Prostate gland (tissue), 2 donors: ENCODE measurements at regions not wholly inside any gene's neighbourhood (a gene's known extent, or its start where the extent isn't known, plus 50 kb on each side); places are given as distances from the start of the nearest gene placed in this dataset.

Experiments used
- DNase-seq: peaks from one replicate; pipeline ENCODE4 v3.0.0-alpha.2; 2019; ENCODE audit warnings: low spot score
- H3K27ac ChIP-seq, 2 donors: fragments of 200-600 bp; sonication (generic); 2 replicates each; pipeline ENCODE4 v1.5.1; 2017 to 2019
- H3K27me3 ChIP-seq: fragments of 200-600 bp; sonication (generic); replicated peaks from 2 replicates; pipeline ENCODE4 v1.5.1; 2019; ENCODE audit not compliant: insufficient read depth
- H3K36me3 ChIP-seq, 2 donors: fragments of 200-600 bp; sonication (generic); 1 replicate in 1 of 2; 2 replicates in 1 of 2; pipeline versions ENCODE4 v1.5.1 to v1.8.1; 2017 to 2019
- H3K4me1 ChIP-seq: fragments of 200-600 bp; sonication (generic); replicated peaks from 2 replicates; pipeline ENCODE4 v1.5.1; 2019
- H3K4me3 ChIP-seq, 2 donors: fragments of 200-600 bp; sonication (generic); 2 replicates each; pipeline ENCODE4 v1.5.1; 2017 to 2019
- H3K9me3 ChIP-seq: fragments of 200-600 bp; sonication (generic); 2 replicates; pipeline ENCODE4 v1.5.1; 2017
- CTCF ChIP-seq, 4 experiments: fragments of 200-600 bp in 2 of 4; fragments of 450-650 bp in 2 of 4; sonication (generic) in 2 of 4; IDR thresholded peaks; 1 replicate in 3 of 4; 2 replicates in 1 of 4; pipeline ENCODE4 v1.5.1; 2016 to 2019; ENCODE audit warnings: antibody characterized with exemption in 4 of 4, mild to moderate bottlenecking in 2 of 4, moderate library complexity in 2 of 4
- POLR2A ChIP-seq: fragments of 450-650 bp; IDR thresholded peaks from one replicate; pipeline ENCODE4 v1.6.1; 2016; ENCODE audit warnings: antibody characterized with exemption, mild to moderate bottlenecking
- POLR2AphosphoS5 ChIP-seq: sonication (generic); formaldehyde crosslinking; IDR thresholded peaks from one replicate; pipeline ENCODE4 v1.6.1; 2017; ENCODE audit warnings: antibody characterized with exemption
- WGBS: methylation state at CpG from one replicate; pipeline ENCODE4 v1.1.5; 2018; 5-methylcytosine and 5-hydroxymethylcytosine counted together
- intact Hi-C: fragments of 100-400 bp; cut with DNase I; formaldehyde crosslinking; loops from one replicate; pipeline ENCODE4 v1.14.2; 2022

- TF ChIP-seq POLR2AphosphoS5 = no peak
- TF ChIP-seq CTCF (IDR thresholded peaks at IDR 0.05) = no peak
- no peak for TF ChIP-seq POLR2A
- intact Hi-C loops = no loop called here
- Histone ChIP-seq H3K36me3 (no peaks in the 10 kb centered on the region), H3K4me3 (no peak overlapping the region), H3K4me1 (no peaks in the 10 kb centered on the region), H3K27ac (no peak overlapping the region), H3K9me3 (no peaks in the 10 kb centered on the region), H3K27me3 (no peaks in the 10 kb centered on the region)
- 62% methylated on average over 2 of the region's 2 CpGs for WGBS
- no peak for DNase-seq
Observed at GRCh38 chr11:88015170-88015569, 160.1 kb downstream of the RAB38 start.

- no peak for TF ChIP-seq POLR2A
- TF ChIP-seq POLR2AphosphoS5 = no peak
- TF ChIP-seq CTCF (IDR thresholded peaks at IDR 0.05) = no peak
- WGBS = 51% methylated on average over 3 of the region's 3 CpGs
- Histone ChIP-seq H3K4me3 (no peak overlapping the region), H3K27me3 (no peaks in the 10 kb centered on the region), H3K27ac (no peak overlapping the region), H3K36me3 (no peaks in the 10 kb centered on the region), H3K9me3 (no peaks in the 10 kb centered on the region), H3K4me1 (no peaks in the 10 kb centered on the region)
- no peak for DNase-seq
- intact Hi-C loops = no loop called here
Observed at GRCh38 chr11:88013508-88014065, 161.7 kb downstream of the RAB38 start.

GRCh38 chr11:88012456-88012855 lies 162.8 kb downstream of the RAB38 start:
- Histone ChIP-seq H3K4me3 (no peak overlapping the region), H3K27ac (no peak overlapping the region), H3K27me3 (no peaks in the 10 kb centered on the region), H3K4me1 (no peaks in the 10 kb centered on the region), H3K9me3 (no peaks in the 10 kb centered on the region), H3K36me3 (no peaks in the 10 kb centered on the region)
- WGBS = 81% methylated on average over 1 of the region's 1 CpG
- intact Hi-C loops = no loop called here
- no peak for TF ChIP-seq POLR2A
- TF ChIP-seq POLR2AphosphoS5 = no peak
- no peak for TF ChIP-seq CTCF (IDR thresholded peaks at IDR 0.05)
- DNase-seq = no peak

GRCh38 chr11:87976009-87976408 lies 199.2 kb downstream of the RAB38 start:
- no peak for DNase-seq
- Histone ChIP-seq H3K36me3 (no peaks in the 10 kb centered on the region), H3K27me3 (no peaks in the 10 kb centered on the region), H3K4me3 (no peak overlapping the region), H3K4me1 (no peaks in the 10 kb centered on the region), H3K27ac (no peak overlapping the region), H3K9me3 (no peaks in the 10 kb centered on the region)
- intact Hi-C loops = no loop called here
- TF ChIP-seq CTCF (IDR thresholded peaks at IDR 0.05) = no peak
- 92% methylated on average over 2 of the region's 2 CpGs for WGBS

- H3K4me3 ChIP-seq = no peak overlapping the region
- H3K27me3 ChIP-seq = no peaks in the 10 kb centered on the region
- no peak overlapping the region for H3K27ac ChIP-seq
- WGBS = 67% methylated on average over 3 of the region's 3 CpGs
- H3K36me3 ChIP-seq = no peaks in the 10 kb centered on the region
- H3K9me3 ChIP-seq = no peaks in the 10 kb centered on the region
- TF ChIP-seq CTCF (IDR thresholded peaks at IDR 0.05) (no peak), POLR2AphosphoS5 (no peak), POLR2A (no peak)
- no peak for DNase-seq
- no peaks in the 10 kb centered on the region for H3K4me1 ChIP-seq
- intact Hi-C loops = no loop called here
Observed at GRCh38 chr11:87974797-87975196, 200.4 kb downstream of the RAB38 start.
